ES-I3 (cell line): ENCODE measurements at regions not wholly inside any gene's neighbourhood (a gene's known extent, or its start where the extent isn't known, plus 50 kb on each side); places are given as distances from the start of the nearest gene placed in this dataset.

Source experiments
- H3K36me3 ChIP-seq: 2 replicates; pipeline ENCODE4 v1.6.1; 2013; ENCODE audit warnings: mild to moderate bottlenecking, low read length, control low read depth, moderate library complexity; ENCODE audit not compliant: insufficient read depth
- H3K4me1 ChIP-seq: 2 replicates; pipeline ENCODE4 v1.6.1; 2013; ENCODE audit warnings: mild to moderate bottlenecking, control low read depth, low read length; ENCODE audit not compliant: insufficient read depth
- H3K9ac ChIP-seq: 2 replicates; pipeline ENCODE4 v1.6.1; 2013; ENCODE audit warnings: low read depth, mild to moderate bottlenecking, low read length, moderate library complexity
- H3K9me3 ChIP-seq: 2 replicates; pipeline ENCODE4 v1.6.1; 2013; ENCODE audit warnings: mild to moderate bottlenecking, low read length, moderate library complexity; ENCODE audit not compliant: control insufficient read depth, insufficient read depth

DNA sequence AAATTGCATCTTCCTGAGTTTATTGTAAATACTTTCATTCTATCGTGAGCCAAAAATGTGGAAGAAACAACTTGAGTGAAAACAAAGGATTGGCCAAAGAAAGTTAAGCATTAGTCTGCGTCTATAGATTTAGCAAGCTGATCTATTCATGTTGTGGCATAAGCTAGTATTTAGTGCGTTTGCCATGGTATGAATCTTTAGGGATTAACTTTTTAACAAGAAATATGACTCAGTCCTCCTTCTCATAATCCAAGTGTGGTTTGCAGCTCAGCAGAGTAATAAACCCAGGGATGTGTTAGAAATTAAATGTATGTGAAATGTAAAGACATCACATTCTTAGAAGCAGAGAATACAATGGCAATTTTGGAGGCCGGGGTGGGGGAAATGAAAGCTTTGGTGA is 1110.9 kb downstream of the NLGN4X start:
- Histone ChIP-seq H3K4me1 (no peaks in the 10 kb centered on the region), H3K36me3 (no peaks in the 10 kb centered on the region), H3K9ac (no peak overlapping the region), H3K9me3 (no peaks in the 10 kb centered on the region)

DNA sequence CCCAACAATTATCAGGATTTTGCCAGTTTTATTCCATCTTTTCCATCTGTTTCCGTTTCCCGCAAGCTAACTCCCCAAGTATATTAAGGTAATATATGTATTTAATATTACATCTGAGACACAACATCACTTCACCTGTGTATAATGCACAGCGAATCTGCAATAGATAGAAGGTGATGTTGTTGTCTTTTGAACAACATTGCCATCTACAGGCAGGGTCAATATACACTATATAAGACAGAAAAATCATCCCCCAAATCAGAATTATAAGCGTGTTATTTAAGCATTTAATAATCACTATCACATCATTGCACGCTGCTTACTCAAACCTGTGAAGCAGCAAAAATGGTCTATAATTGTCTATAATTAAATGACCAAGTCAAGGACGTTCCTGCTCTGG is 1115.5 kb downstream of the NLGN4X start:
- no peak overlapping the region for H3K9ac ChIP-seq
- no peaks in the 10 kb centered on the region for H3K4me1 ChIP-seq
- H3K36me3 ChIP-seq: no peaks in the 10 kb centered on the region
- no peaks in the 10 kb centered on the region for H3K9me3 ChIP-seq

DNA sequence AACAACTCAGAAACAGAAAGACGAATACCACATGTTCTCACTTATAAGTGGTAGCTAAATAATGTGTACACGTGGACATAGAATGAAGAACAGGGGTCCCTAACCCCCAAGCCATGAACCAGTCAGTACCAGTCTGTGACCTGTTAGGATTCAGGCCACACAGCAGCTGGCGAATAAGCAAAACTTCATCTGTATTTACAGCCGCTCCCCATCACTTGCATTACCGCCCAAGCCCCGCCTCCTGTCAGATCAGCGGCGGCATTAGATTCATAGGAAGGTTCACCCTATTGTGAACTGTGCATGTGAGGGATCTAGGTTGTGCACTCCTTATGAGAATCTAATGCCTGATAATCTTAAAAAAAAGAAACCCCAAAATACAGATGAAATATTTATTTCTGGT is 1128.7 kb downstream of the NLGN4X start:
- H3K4me1 ChIP-seq: no peaks in the 10 kb centered on the region
- no peak overlapping the region for H3K9ac ChIP-seq
- no peaks in the 10 kb centered on the region for H3K9me3 ChIP-seq
- H3K36me3 ChIP-seq: no peaks in the 10 kb centered on the region

DNA sequence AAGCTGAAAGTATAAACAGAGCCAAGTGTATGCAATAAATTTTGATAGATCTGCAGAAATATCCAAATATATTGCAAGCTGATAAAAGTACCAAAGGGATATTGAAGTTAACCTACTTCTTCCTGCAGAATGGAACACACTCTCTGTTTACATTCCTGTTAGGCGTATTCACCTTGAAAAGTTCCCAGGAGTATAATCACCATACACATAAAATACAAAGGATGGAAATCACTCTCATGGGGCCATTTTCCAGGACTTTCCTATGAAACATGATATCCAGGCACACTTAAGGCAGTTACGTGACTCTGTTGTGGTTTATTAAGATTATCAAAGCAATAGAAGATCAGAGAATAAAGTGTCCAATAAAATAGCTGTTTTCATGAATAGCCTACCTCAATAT is 1142.3 kb downstream of the NLGN4X start:
- Histone ChIP-seq H3K4me1 (no peaks in the 10 kb centered on the region; the same call in 1 of the 2 replicates), H3K9me3 (no peaks in the 10 kb centered on the region)

DNA sequence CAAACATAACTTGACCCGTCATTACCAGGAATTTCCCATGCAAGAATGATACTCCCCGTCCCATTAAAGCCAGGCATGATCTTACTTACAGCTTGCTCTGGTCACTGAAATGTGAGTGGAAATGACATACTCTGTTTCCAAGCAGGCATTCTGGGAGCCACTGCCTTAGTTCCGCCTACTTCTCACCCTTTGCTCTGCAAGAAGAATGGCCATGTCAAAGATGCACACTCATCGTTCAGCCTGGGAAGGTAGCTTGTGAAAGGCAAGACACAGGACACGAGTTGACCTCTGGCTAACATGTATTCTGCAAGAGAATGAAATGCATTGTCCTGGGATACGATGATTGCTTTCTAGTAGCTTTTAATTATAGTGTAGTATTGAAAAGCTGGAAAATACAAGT is 1144.4 kb downstream of the NLGN4X start:
- no peaks in the 10 kb centered on the region for H3K36me3 ChIP-seq
- no peak overlapping the region for H3K9ac ChIP-seq
- H3K4me1 ChIP-seq: no peaks in the 10 kb centered on the region
- no peaks in the 10 kb centered on the region for H3K9me3 ChIP-seq

More for the DNA sequence above, 1142.3 kb downstream of the NLGN4X start:
- Histone ChIP-seq H3K9ac (no peak overlapping the region), H3K36me3 (no peaks in the 10 kb centered on the region)

DNA sequence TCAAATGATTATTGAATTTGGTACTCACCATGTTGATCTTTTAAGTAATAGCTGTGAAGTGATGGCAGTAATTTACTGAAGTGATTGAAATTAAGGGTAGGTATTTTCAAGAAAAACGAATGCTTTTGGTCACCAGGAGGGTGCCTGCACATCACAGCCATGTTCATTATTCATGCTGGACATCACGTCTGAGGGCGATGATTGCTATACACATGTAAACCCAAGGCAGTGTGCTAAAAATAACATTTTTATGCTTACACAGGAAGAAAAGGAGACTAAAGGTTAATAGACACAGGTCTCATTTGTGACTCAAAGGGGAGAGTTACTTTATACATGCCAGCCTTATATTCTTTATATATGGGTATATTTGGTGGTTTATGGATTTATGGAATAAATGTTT is 1146.0 kb downstream of the NLGN4X start:
- Histone ChIP-seq H3K9me3 (no peaks in the 10 kb centered on the region), H3K36me3 (no peaks in the 10 kb centered on the region), H3K9ac (no peak overlapping the region), H3K4me1 (no peaks in the 10 kb centered on the region)

DNA sequence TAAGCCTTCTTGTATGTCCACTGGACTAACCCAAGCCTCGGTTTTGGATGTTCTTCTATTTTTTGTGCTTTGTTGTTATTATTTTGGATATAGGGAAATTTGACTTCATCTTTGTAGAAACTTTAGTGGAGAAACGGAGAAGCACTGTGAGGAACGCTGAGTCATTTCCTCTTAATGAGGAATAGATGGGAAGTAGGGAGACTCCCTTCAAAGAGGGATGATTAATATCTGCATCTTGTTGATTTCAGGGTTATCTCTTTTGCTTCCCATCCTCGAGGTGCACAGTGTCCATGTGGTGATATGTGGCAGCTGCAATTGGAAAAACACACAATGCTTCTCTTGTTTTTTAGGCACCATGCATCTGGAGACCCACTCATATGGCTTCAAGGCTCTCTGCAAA is 1147.9 kb downstream of the NLGN4X start:
- no peaks in the 10 kb centered on the region for H3K9me3 ChIP-seq
- H3K4me1 ChIP-seq: no peaks in the 10 kb centered on the region
- H3K9ac ChIP-seq: no peak overlapping the region
- no peaks in the 10 kb centered on the region for H3K36me3 ChIP-seq

DNA sequence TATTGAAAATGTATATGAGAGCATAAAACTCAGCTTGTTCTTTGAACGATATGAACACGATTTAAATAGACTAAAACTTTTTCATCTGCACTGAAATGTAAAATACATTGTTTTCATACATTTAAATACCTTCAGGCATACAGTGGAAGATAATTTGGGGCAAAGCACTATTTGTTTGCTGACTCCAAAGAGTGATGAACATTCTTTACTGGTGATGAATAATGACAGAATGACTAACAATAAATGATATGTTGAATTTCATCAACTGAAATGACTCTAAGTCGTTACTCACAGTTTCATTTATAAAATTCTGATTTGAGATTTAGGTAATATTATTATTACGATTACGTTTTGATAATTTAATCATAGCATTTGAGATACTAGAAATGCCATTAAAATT is 1160.1 kb downstream of the NLGN4X start:
- Histone ChIP-seq H3K9ac (no peak overlapping the region), H3K4me1 (no peaks in the 10 kb centered on the region), H3K36me3 (no peaks in the 10 kb centered on the region), H3K9me3 (no peaks in the 10 kb centered on the region)

DNA sequence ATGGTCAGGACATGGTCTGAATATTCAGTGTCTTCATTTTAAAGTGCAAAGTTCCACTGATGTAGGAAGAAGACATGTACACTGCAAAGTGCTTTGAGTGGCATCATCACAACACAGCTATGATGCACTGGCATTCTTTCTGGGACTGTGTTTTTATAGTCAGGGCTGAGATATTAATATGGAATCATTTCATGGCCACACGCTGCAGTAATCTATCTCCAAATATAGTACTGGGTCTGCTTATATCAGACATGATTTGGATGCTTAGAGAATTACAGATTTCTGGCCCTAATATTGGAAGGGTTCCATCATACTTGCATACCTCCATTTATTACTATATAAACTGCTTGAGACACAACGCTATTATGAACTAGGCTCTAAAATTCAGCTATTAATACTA is 1170.9 kb downstream of the NLGN4X start:
- Histone ChIP-seq H3K4me1 (no peaks in the 10 kb centered on the region), H3K36me3 (no peaks in the 10 kb centered on the region)

DNA sequence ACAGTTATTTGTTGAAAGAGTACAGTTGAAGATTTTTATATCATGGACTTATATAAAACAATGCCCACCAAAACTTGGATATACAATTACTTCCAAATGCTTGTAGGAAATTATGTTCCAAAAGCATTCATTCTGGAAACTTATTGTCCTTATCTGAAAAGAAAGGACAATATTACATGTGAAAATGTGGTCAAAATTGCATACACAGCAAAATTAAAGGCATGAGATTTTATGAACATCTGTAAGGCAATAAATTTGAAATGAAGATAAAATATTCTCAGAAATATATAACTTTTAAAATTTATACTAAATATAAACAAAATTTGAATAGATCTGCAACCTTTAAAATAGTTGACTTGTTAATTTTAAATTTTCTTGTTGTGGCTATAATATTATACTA is 1173.8 kb downstream of the NLGN4X start:
- H3K36me3 ChIP-seq: no peaks in the 10 kb centered on the region; the same call in 1 of the 2 replicates
- peaks cover 3% of the 10 kb centered on the region; the same call in 1 of the 2 replicates for H3K9me3 ChIP-seq
- H3K9ac ChIP-seq: no peak overlapping the region
- H3K4me1 ChIP-seq: no peaks in the 10 kb centered on the region

More for the DNA sequence above, 1170.9 kb downstream of the NLGN4X start:
- H3K9me3 ChIP-seq: no peaks in the 10 kb centered on the region
- no peak overlapping the region for H3K9ac ChIP-seq

DNA sequence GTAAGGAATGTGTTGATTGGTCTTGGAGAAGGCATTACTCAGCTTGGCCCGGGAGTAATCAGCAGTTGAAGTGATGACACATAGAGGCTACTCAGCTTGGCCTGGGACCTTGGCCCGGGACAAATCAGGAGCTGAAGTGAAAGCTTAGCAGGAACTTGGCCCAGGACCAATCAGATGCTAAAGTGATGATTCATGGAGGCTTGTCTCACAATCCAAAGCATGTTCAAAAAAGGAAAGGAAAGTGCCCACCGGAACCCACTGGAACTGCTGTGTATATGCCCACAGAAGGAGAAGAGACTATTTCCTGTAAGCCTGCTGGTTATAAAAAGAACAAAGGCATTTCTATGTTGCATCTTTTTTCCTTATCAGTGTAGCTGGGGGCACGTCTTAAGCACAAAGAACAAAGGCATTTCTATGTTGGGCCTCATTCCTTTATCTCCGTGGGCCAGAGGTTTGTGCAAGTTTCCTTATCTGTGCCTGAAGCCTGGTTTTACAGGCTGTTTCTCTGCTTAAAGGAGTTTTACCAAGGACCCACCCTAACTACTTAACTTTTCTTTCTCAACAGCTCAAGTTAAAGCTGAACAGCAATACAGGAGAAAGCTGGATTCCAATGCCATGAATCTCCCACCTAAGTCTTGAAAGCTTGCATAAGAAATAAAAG is 1176.7 kb downstream of the NLGN4X start:
- Histone ChIP-seq H3K4me1 (no peaks in the 10 kb centered on the region), H3K9ac (no peak overlapping the region), H3K36me3 (no peaks in the 10 kb centered on the region; the same call in 1 of the 2 replicates), H3K9me3 (peaks cover 3% of the 10 kb centered on the region; the same call in 1 of the 2 replicates)

DNA sequence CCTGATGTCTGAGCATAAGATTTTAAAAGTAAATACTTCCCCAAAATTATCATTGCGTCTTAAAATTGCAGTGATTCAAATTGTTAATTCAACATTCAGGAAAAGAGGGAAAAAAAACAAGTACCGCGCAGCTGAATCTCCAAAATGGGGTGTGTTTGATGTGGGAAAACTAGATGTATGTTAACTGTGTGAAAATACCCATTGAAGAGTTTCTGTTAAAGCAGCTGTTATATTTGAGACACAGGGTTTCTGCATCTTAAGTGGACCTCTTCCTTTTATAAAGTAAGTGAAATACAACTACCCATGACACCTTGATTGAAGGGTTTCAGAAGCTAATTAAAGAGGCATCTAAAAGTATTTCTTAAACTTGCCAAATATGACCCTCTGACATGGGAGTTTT is 1186.1 kb downstream of the NLGN4X start:
- H3K9me3 ChIP-seq: no peaks in the 10 kb centered on the region; the same call in 1 of the 2 replicates
- H3K4me1 ChIP-seq: peaks cover 5% of the 10 kb centered on the region; the same call in 1 of the 2 replicates
- H3K36me3 ChIP-seq: no peaks in the 10 kb centered on the region
- H3K9ac ChIP-seq: no peak overlapping the region

DNA sequence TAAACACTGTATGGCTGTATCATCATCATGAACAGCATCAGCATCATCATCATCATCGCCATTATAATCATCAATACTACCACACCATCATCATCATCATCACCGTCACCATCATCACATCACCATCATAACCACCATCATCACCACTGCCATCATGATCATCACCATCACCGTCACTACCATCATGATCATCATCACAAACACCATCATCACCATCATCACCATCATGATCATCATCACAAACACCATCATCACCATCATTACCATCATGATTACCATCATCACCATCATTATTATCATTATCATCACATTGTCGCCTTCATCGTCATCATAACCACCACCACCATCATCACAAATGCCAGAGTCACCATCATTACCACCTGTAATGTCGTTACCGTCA is 1196.9 kb downstream of the NLGN4X start:
- no peak overlapping the region for H3K9ac ChIP-seq
- H3K4me1 ChIP-seq: no peaks in the 10 kb centered on the region
- no peaks in the 10 kb centered on the region for H3K36me3 ChIP-seq
- H3K9me3 ChIP-seq: no peaks in the 10 kb centered on the region

DNA sequence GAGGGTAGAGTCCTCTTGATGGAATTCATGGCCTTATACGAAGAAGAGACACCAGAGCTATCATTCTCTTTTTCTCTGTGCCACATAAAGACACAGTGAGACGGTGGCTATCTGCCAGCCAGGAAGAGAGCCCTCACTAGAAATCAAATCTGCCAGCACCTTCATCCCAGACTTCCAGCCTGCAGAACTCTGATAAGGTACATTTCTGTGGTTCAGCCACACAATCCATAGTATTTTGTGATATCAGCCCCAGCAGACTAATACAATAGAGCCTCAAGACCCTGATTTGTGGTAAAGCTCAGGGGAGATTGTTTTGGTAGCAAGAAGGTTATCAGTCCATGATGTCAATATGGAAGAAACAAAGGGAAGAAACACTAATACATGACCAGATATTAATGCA is 1213.2 kb downstream of the NLGN4X start:
- no peaks in the 10 kb centered on the region for H3K9me3 ChIP-seq
- H3K36me3 ChIP-seq: no peaks in the 10 kb centered on the region
- no peak overlapping the region for H3K9ac ChIP-seq
- H3K4me1 ChIP-seq: no peaks in the 10 kb centered on the region

DNA sequence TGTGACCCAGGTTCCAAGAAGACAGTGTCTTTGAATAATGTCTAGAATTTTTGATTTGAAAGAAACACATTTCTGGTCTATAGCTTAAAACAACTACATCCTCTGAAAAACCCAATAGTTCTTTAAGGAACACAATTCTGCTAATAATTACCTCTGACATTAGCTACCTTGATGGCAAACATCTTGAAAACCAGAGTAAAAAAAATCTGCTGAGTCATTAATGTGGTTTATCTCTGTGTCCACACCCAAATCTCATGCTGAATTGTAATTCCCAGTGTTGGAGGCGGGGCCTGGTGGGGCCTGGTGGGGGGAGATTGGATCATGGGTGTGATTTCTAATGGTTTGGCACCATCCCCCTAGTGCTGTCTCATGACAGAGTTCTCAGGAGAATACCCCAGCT is 1233.8 kb downstream of the NLGN4X start:
- Histone ChIP-seq H3K9ac (no peak overlapping the region), H3K4me1 (no peaks in the 10 kb centered on the region), H3K9me3 (no peaks in the 10 kb centered on the region), H3K36me3 (no peaks in the 10 kb centered on the region)
